ENCODE measurements at regions not wholly inside any gene's neighbourhood (a gene's known extent, or its start where the extent isn't known, plus 50 kb on each side); places are given as distances from the start of the nearest gene placed in this dataset.

GRCh38 chr3:35899245-35899644 is 259.9 kb downstream of the ARPP21 start:
- TF ChIP-seq POLR2A (IDR thresholded peaks at IDR 0.05): no peak
- no peak for TF ChIP-seq CTCF (IDR thresholded peaks at IDR 0.05 in 8 of 11, conservative IDR thresholded peaks at IDR 0.05 in 3 of 11)
